GM18498 (cell line): ENCODE measurements at regions not wholly inside any gene's neighbourhood (a gene's known extent, or its start where the extent isn't known, plus 50 kb on each side); places are given as distances from the start of the nearest gene placed in this dataset.
"Not testable (repeated sequence)": the region's sequence is repeated elsewhere in the genome, so short reads cannot be mapped to it uniquely, and the experiment has no call there.

Experiments used
- ATAC-seq: cut with Tn5 transposase; IDR thresholded peaks from one replicate; pipeline ENCODE4 v1.9.1; 2021; ENCODE audit warnings: mild to moderate bottlenecking, moderate library complexity; ENCODE audit not compliant: unreplicated experiment

GRCh38 chr7:106354822-106355221 is 70.0 kb upstream of the NAMPT start:
- ATAC-seq: no peak

DNA sequence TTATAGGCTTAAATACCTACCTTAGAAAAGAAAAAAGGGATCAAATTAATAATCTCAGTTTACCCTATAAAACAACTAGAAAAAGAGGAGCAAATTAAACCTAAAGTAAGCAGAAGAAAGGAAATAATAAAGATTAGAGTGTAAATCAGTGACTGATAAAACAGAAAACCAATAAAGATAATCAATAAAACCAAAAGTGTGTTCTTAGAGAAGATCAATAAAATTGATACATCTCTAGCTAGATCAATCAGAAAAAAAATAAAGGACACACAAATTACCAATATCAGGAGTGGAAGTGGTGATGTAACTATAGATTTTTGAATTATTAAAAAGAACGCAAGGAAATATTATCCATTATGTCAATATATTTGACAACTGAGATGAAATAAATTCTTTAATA is 69.2 kb upstream of the NAMPT start:
- ATAC-seq: no peak

DNA sequence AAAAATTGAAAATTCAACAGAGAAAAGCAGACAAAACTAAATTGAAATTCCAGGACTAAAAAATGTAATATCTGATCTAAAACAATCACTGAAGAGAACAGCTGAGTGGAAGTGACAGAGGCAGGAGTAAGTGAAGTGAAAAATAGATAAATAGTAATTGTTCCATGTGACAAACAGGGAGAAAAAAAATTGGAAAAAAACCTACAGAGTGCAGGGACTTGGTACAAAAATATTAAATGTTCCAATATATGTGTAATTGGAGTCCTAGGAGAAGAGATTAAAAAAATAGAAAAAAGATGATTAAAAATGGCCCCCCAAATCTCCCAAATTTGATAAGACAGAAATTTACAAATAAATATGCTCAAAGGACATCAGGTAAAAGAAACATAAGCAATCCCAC is 63.4 kb upstream of the NAMPT start:
- no peak for ATAC-seq

- ATAC-seq: peak; percentile 35
Observed at GRCh38 chr7:106347229-106347833, 62.5 kb upstream of the NAMPT start.

DNA sequence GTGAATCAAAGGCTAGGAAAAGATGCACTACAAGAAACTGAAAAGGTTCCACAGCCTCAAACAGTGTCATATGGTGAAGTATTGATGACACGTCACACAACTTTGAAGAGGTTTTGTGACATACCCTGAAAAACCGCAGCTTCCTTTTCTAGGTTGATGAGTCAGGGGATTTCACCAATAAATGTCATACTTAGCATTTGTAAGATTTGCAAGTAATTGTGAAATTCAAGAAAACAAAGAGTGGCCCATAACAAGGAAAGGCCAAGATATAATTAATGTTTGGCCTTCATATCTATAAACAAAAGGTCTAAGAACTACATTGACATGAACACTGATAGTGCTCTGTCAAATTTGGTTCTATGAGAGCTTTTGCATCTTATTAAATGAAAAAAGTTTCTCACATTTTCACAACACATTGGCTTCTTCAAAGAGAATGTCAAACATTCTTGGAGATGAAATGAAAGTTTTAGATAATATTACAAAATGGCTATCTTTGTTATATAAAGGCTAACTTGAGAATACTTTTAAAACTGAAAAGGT is 62.0 kb upstream of the NAMPT start:
- ATAC-seq: peak; percentile 94

GRCh38 chr7:106346167-106346677 is 61.4 kb upstream of the NAMPT start:
- ATAC-seq: no peak

GRCh38 chr7:106345421-106346166 is 60.8 kb upstream of the NAMPT start:
- no peak for ATAC-seq

GRCh38 chr7:106344861-106345260 is 60.1 kb upstream of the NAMPT start:
- no peak for ATAC-seq

GRCh38 chr7:106344211-106344610 is 59.4 kb upstream of the NAMPT start:
- ATAC-seq: no peak

GRCh38 chr7:106342049-106342448 is 57.3 kb upstream of the NAMPT start:
- ATAC-seq: not testable (repeated sequence)

- ATAC-seq: not testable (repeated sequence)
Observed at GRCh38 chr7:106340247-106340596, 55.4 kb upstream of the NAMPT start.

GRCh38 chr7:106339513-106340246 is 54.9 kb upstream of the NAMPT start:
- ATAC-seq: no peak

DNA sequence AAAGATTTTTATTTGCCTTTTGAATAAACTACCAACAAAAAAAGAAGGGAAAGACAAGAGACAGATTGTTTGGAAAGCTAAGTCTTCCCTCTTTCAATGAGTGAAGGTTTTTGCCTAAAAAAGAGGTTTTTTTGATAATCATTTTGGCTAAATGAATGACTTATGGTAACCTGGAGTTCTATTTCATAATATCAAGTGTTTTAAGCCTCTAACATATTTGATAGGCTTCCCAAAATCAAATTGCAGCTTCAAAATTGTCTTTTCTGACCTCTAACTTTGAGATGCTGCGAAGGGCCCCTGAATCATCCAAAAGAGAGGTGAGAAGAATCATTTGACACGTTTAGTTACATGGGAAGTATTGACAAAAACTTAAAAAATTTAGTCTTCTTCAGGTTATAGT is 53.0 kb upstream of the NAMPT start:
- no peak for ATAC-seq

GRCh38 chr7:106335814-106336213 is 51.0 kb upstream of the NAMPT start:
- no peak for ATAC-seq
